HL-60 (cell line): ENCODE measurements at regions not wholly inside any gene's neighbourhood (a gene's known extent, or its start where the extent isn't known, plus 50 kb on each side); places are given as distances from the start of the nearest gene placed in this dataset.

Experiments
- DNase-seq, 2 experiments: peaks; one replicate each; pipeline ENCODE4 v3.0.0-alpha.2; 2010 to 2020; ENCODE audit warnings: low read depth in 1 of 2, low spot score in 1 of 2
- H3K27ac ChIP-seq: fragments of 250-450 bp; sonication (Bioruptor Pico); replicated peaks from 2 replicates; pipeline ENCODE4 v1.5.1; 2020; ENCODE audit warnings: mild to moderate bottlenecking, moderate library complexity
- H3K27me3 ChIP-seq: fragments of 250-450 bp; sonication (Bioruptor Pico); 2 replicates; pipeline ENCODE4 v1.5.1; 2021; ENCODE audit warnings: mild to moderate bottlenecking, moderate library complexity; ENCODE audit not compliant: insufficient read depth, poor library complexity, severe bottlenecking
- H3K4me3 ChIP-seq: replicated peaks from 2 replicates; pipeline ENCODE4 v1.5.1; 2011; ENCODE audit warnings: mild to moderate bottlenecking, control low read depth, low read length; ENCODE audit not compliant: insufficient read depth
- GABPA ChIP-seq: IDR thresholded peaks from 2 replicates; pipeline ENCODE4 v1.6.1; 2012; ENCODE audit warnings: low read depth
- POLR2AphosphoS5 ChIP-seq: IDR thresholded peaks from 2 replicates; pipeline ENCODE4 v1.6.1; 2012; ENCODE audit warnings: low read depth
- SPI1 ChIP-seq: IDR thresholded peaks from 2 replicates; pipeline ENCODE4 v1.6.1; 2012; ENCODE audit warnings: low read depth, mild to moderate bottlenecking, borderline replicate concordance
- TF ChIP-seq, protein P1 (sequence below): IDR thresholded peaks from one replicate; pipeline ENCODE4 v1.5.1; 2011; ENCODE audit warnings: low read length, control low read depth, inconsistent platforms; ENCODE audit not compliant: insufficient read depth
- TF ChIP-seq, protein P2 (sequence below): IDR thresholded peaks from 2 replicates; pipeline ENCODE4 v1.6.1; 2012; ENCODE audit warnings: low read depth; ENCODE audit not compliant: insufficient replicate concordance

DNA sequence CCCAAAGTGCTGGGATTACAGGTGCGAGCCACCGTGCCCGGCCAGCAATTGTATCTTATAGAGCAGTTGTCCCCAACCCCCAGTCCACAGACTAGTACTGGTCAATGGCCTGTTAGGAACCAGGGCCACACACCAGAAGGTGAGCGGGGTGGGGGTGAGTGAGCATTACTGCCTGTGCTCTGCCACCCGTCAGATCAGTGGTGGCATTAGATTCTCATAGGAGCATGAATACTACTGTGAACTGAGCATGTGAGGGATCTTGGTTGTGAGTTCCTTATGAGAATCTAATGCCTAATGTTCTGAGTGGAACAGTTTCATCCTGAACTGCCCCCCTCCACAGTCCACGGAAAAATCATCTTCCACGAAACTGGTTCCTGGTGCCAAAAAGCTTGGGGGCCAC lies 328.0 kb upstream of the BOD1L1 start:
- Histone ChIP-seq H3K27me3 (no peaks in the 10 kb centered on the region), H3K27ac (no peak overlapping the region), H3K4me3 (no peak overlapping the region)
- no peak for TF ChIP-seq GABPA
- TF ChIP-seq, protein P1, sequence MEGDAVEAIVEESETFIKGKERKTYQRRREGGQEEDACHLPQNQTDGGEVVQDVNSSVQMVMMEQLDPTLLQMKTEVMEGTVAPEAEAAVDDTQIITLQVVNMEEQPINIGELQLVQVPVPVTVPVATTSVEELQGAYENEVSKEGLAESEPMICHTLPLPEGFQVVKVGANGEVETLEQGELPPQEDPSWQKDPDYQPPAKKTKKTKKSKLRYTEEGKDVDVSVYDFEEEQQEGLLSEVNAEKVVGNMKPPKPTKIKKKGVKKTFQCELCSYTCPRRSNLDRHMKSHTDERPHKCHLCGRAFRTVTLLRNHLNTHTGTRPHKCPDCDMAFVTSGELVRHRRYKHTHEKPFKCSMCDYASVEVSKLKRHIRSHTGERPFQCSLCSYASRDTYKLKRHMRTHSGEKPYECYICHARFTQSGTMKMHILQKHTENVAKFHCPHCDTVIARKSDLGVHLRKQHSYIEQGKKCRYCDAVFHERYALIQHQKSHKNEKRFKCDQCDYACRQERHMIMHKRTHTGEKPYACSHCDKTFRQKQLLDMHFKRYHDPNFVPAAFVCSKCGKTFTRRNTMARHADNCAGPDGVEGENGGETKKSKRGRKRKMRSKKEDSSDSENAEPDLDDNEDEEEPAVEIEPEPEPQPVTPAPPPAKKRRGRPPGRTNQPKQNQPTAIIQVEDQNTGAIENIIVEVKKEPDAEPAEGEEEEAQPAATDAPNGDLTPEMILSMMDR: no peak
- no peak for TF ChIP-seq SPI1
- no peak for DNase-seq

DNA sequence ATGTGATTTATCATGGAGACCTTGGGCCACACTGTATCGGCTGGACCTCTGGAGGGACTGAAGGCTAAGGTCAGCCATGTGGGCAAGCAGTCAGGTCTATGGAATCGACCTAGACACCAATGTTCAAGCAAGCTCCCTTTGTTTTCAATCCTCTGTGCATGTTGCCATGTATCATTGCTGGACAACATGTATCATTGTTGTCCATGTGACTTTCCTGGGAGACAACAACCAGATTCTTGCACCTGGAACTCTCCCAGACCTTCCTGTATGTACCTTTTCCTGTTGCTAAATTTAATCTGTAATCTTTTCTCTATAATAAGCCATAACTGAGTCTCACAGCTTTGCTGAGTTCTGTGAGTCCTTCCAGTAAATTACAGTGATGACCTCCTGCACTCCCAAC lies 329.4 kb upstream of the BOD1L1 start:
- no peak overlapping the region for H3K27ac ChIP-seq
- no peaks in the 10 kb centered on the region for H3K27me3 ChIP-seq
- DNase-seq: no peak
- TF ChIP-seq GABPA: no peak
- TF ChIP-seq, protein P1: no peak
- H3K4me3 ChIP-seq: no peak overlapping the region

DNA sequence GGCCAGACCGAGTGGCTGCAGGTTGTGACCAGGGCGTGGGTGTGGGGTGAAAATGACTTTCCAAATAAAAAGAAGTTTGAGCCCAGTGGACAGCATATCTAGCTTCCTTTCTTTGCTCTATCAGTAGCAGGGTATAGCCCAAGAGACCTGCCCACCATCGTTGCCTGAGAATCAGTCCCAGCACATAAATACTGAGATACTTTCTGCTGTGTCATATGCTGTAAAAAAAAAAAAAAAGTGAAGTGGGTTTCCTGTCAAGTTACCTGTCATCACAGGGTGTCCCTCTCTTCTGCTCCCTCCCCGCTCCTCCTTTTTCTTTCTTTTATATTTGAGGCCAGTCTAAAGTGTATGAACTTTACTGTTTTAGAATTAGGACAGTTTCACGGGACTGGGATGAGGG lies 330.3 kb upstream of the BOD1L1 start:
- TF ChIP-seq SPI1 (no peak), POLR2AphosphoS5 (no peak), GABPA (no peak)
- TF ChIP-seq, protein P2, sequence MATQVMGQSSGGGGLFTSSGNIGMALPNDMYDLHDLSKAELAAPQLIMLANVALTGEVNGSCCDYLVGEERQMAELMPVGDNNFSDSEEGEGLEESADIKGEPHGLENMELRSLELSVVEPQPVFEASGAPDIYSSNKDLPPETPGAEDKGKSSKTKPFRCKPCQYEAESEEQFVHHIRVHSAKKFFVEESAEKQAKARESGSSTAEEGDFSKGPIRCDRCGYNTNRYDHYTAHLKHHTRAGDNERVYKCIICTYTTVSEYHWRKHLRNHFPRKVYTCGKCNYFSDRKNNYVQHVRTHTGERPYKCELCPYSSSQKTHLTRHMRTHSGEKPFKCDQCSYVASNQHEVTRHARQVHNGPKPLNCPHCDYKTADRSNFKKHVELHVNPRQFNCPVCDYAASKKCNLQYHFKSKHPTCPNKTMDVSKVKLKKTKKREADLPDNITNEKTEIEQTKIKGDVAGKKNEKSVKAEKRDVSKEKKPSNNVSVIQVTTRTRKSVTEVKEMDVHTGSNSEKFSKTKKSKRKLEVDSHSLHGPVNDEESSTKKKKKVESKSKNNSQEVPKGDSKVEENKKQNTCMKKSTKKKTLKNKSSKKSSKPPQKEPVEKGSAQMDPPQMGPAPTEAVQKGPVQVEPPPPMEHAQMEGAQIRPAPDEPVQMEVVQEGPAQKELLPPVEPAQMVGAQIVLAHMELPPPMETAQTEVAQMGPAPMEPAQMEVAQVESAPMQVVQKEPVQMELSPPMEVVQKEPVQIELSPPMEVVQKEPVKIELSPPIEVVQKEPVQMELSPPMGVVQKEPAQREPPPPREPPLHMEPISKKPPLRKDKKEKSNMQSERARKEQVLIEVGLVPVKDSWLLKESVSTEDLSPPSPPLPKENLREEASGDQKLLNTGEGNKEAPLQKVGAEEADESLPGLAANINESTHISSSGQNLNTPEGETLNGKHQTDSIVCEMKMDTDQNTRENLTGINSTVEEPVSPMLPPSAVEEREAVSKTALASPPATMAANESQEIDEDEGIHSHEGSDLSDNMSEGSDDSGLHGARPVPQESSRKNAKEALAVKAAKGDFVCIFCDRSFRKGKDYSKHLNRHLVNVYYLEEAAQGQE: no peak
- TF ChIP-seq, protein P1: no peak
- DNase-seq: peak in 1 of 2 experiments; percentile 8
- Histone ChIP-seq H3K27me3 (no peaks in the 10 kb centered on the region), H3K27ac (no peak overlapping the region), H3K4me3 (no peak overlapping the region)

DNA sequence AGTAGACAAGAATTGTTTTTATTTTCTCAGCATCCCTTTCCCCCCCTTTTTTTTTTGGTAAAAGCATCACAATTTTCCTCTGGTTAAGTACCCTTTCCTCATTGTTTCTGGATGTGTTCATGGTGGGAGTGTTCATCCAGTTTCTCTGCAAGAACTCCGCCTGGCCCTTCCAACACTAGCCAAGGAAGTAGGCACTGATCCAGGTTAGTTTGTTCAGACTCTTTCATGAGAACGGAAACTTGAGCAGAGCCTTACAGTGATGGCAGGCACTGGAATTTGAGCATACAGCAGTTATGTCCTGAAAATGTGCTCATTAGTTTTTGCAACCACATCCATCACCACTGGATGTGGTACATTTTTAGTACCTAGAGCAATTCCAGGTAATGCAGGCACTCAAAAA lies 336.1 kb upstream of the BOD1L1 start:
- H3K27me3 ChIP-seq: no peaks in the 10 kb centered on the region
- H3K4me3 ChIP-seq: no peak overlapping the region
- no peak overlapping the region for H3K27ac ChIP-seq
- DNase-seq: no peak
- TF ChIP-seq POLR2AphosphoS5 (no peak), GABPA (no peak), SPI1 (no peak)
- TF ChIP-seq, protein P1: no peak
- TF ChIP-seq, protein P2: no peak
